H1 (cell line): ENCODE measurements at regions not wholly inside any gene's neighbourhood (a gene's known extent, or its start where the extent isn't known, plus 50 kb on each side); places are given as distances from the start of the nearest gene placed in this dataset.

ENCODE experiments used
- CTCF ChIA-PET: fragments of 300-600 bp; sonication (Branson Sonifier 250); formaldehyde crosslinking; loops from one replicate; lab custom pipeline; 2021; ENCODE audit not compliant: partially characterized antibody; lab: Charles Lee
- POLR2A ChIA-PET: fragments of 300-600 bp; sonication (Branson Sonifier 250); formaldehyde crosslinking; loops from one replicate; lab custom pipeline; 2021; ENCODE audit warnings: inconsistent platforms; ENCODE audit not compliant: partially characterized antibody; lab: Charles Lee
- DNase-seq, 2 experiments: peaks; one replicate each; pipeline versions ENCODE4 v3.0.0 to v3.0.0-alpha.2; 2010 to 2022; ENCODE audit warnings: low spot score in 2 of 2, low read depth in 1 of 2, mixed read lengths in 1 of 2
- FAIRE-seq: peaks from 2 replicates; lab custom pipeline; 2011; peaks lifted over from hg19 to GRCh38; lab: Jason Lieb, UNC
- H2AFZ ChIP-seq: 2 replicates; pipeline ENCODE4 v1.8.1; 2012; ENCODE audit warnings: low read length, inconsistent platforms
- H2AK5ac ChIP-seq: 2 replicates; pipeline ENCODE4 v1.6.1; 2013; ENCODE audit warnings: low read depth, low read length
- H2BK120ac ChIP-seq: replicated peaks from 2 replicates; pipeline ENCODE3; 2013; ENCODE audit warnings: low read depth, low read length, inconsistent platforms
- H2BK12ac ChIP-seq: 2 replicates; pipeline ENCODE4 v1.6.1; 2013; ENCODE audit warnings: low read depth, low read length
- H2BK15ac ChIP-seq: 2 replicates; pipeline ENCODE4 v1.6.1; 2013; ENCODE audit warnings: low read length
- H2BK20ac ChIP-seq: 2 replicates; pipeline ENCODE4 v1.6.1; 2013; ENCODE audit warnings: low read length
- H2BK5ac ChIP-seq: 2 replicates; pipeline ENCODE4 v1.6.1; 2013; ENCODE audit warnings: low read depth, low read length
- H3K14ac ChIP-seq: 2 replicates; pipeline ENCODE4 v1.6.1; 2013; ENCODE audit warnings: inconsistent platforms; ENCODE audit not compliant: insufficient read length
- H3K18ac ChIP-seq: 2 replicates; pipeline ENCODE4 v1.6.1; 2013; ENCODE audit warnings: low read length; ENCODE audit errors: extremely low read depth
- H3K23ac ChIP-seq: 2 replicates; pipeline ENCODE4 v1.6.1; 2013; ENCODE audit warnings: inconsistent platforms; ENCODE audit not compliant: insufficient read length
- H3K23me2 ChIP-seq: 2 replicates; pipeline ENCODE4 v1.6.1; 2013; ENCODE audit warnings: low read depth, low read length
- H3K27ac ChIP-seq: 2 replicates; pipeline ENCODE4 v1.6.1; 2011; ENCODE audit warnings: low read depth, low read length, inconsistent platforms
- H3K27me3 ChIP-seq, 4 experiments: replicated peaks in 1 of 4; 1 replicate in 1 of 4; 2 replicates in 3 of 4; pipeline versions ENCODE4 v1.6.1 to v1.8.1; 2011 to 2013; ENCODE audit warnings: low read length in 3 of 4, mild to moderate bottlenecking in 3 of 4, inconsistent platforms in 2 of 4, mixed read lengths in 2 of 4, moderate library complexity in 1 of 4; ENCODE audit not compliant: control insufficient read depth in 3 of 4, insufficient read depth in 3 of 4; ENCODE audit errors: extremely low read depth in 1 of 4
- H3K36me3 ChIP-seq, 4 experiments: 2 replicates each; pipeline versions ENCODE4 v1.6.1 to v1.8.1; 2011 to 2013; ENCODE audit warnings: mild to moderate bottlenecking in 4 of 4, low read length in 3 of 4, moderate library complexity in 2 of 4, control low read depth in 1 of 4, inconsistent platforms in 1 of 4; ENCODE audit not compliant: insufficient read depth in 4 of 4, control insufficient read depth in 2 of 4
- H3K4ac ChIP-seq: replicated peaks from 2 replicates; pipeline ENCODE3; 2013; ENCODE audit warnings: low read length, low read depth, mixed read lengths, inconsistent platforms; ENCODE audit not compliant: insufficient read length
- H3K4me1 ChIP-seq, 4 experiments: replicated peaks in 1 of 4; 1 replicate in 1 of 4; 2 replicates in 3 of 4; pipeline versions ENCODE4 v1.6.1 to v1.8.1; 2011 to 2013; ENCODE audit warnings: low read length in 3 of 4, inconsistent platforms in 2 of 4, mixed read lengths in 1 of 4; ENCODE audit not compliant: insufficient read depth in 4 of 4, control insufficient read depth in 3 of 4
- H3K4me2 ChIP-seq, 2 experiments: 2 replicates each; pipeline versions ENCODE4 v1.6.1 to v1.8.1; 2011 to 2013; ENCODE audit warnings: low read depth in 2 of 2, low read length in 2 of 2, control low read depth in 1 of 2, inconsistent platforms in 1 of 2, mild to moderate bottlenecking in 1 of 2; ENCODE audit not compliant: insufficient read depth in 1 of 2
- H3K4me3 ChIP-seq, 4 experiments: fragments of 200-600, 300-600 bp in 1 of 4; sonication (generic), shearing (Covaris generic), sonication (Bioruptor Twin) in 1 of 4; 2 replicates each; pipeline versions ENCODE4 v1.5.1 to v1.8.1; 2011 to 2016; ENCODE audit warnings: low read length in 4 of 4, low read depth in 3 of 4, control low read depth in 2 of 4, inconsistent platforms in 2 of 4, mild to moderate bottlenecking in 2 of 4, mixed read lengths in 1 of 4, moderate library complexity in 1 of 4; ENCODE audit not compliant: insufficient read depth in 2 of 4; ENCODE audit errors: extremely low read depth in 1 of 4
- H3K56ac ChIP-seq: replicated peaks from 2 replicates; pipeline ENCODE3; 2013; ENCODE audit warnings: low read depth, mild to moderate bottlenecking, mixed read lengths, low read length, inconsistent platforms; ENCODE audit not compliant: insufficient read length
- H3K79me1 ChIP-seq: 2 replicates; pipeline ENCODE4 v1.6.1; 2013; ENCODE audit warnings: low read depth, low read length, control low read depth
- H3K79me2 ChIP-seq, 2 experiments: 2 replicates each; pipeline versions ENCODE4 v1.6.1 to v1.8.1; 2012 to 2013; ENCODE audit warnings: low read length in 2 of 2, mild to moderate bottlenecking in 2 of 2, inconsistent platforms in 1 of 2; ENCODE audit not compliant: insufficient read depth in 2 of 2, control insufficient read depth in 1 of 2
- H3K9ac ChIP-seq, 4 experiments: replicated peaks in 1 of 4; 1 replicate in 1 of 4; 2 replicates in 3 of 4; pipeline versions ENCODE4 v1.6.1 to v1.8.1; 2011 to 2013; ENCODE audit warnings: low read depth in 3 of 4, low read length in 3 of 4, control low read depth in 2 of 4, mild to moderate bottlenecking in 2 of 4, moderate library complexity in 2 of 4, inconsistent platforms in 1 of 4; ENCODE audit errors: extremely low read depth in 1 of 4
- H3K9me3 ChIP-seq, 2 experiments: 2 replicates each; pipeline versions ENCODE4 v1.6.1 to v1.8.1; 2012 to 2013; ENCODE audit warnings: mild to moderate bottlenecking in 2 of 2, moderate library complexity in 2 of 2, control low read depth in 1 of 2, inconsistent platforms in 1 of 2, low read depth in 1 of 2, low read length in 1 of 2, mixed read lengths in 1 of 2; ENCODE audit not compliant: insufficient read depth in 2 of 2
- H4K20me1 ChIP-seq, 2 experiments: replicated peaks in 1 of 2; 2 replicates each; pipeline versions ENCODE3 to v1.8.1; 2011 to 2013; ENCODE audit warnings: inconsistent platforms in 2 of 2, low read length in 2 of 2, mild to moderate bottlenecking in 1 of 2; ENCODE audit not compliant: insufficient read depth in 2 of 2, control insufficient read depth in 1 of 2
- H4K5ac ChIP-seq: 2 replicates; pipeline ENCODE4 v1.6.1; 2013; ENCODE audit warnings: low read length, low read depth, mixed read lengths, inconsistent platforms; ENCODE audit not compliant: insufficient read length
- H4K8ac ChIP-seq: 2 replicates; pipeline ENCODE4 v1.8.0; 2013; ENCODE audit warnings: mild to moderate bottlenecking, moderate library complexity, low read length, inconsistent platforms; ENCODE audit not compliant: insufficient read depth; ENCODE audit errors: extremely low read depth
- H4K91ac ChIP-seq: replicated peaks from 2 replicates; pipeline ENCODE3; 2013; ENCODE audit warnings: low read length, mixed read lengths, inconsistent platforms; ENCODE audit not compliant: insufficient read length
- HDAC2 ChIP-seq, 2 experiments: fragments of 300-600 bp in 1 of 2; sonication (generic) in 1 of 2; IDR thresholded peaks; 2 replicates each; pipeline ENCODE4 v1.6.1; 2011 to 2012; ENCODE audit warnings: low read depth in 2 of 2, low read length in 2 of 2, mild to moderate bottlenecking in 2 of 2, moderate library complexity in 2 of 2, borderline replicate concordance in 1 of 2, inconsistent platforms in 1 of 2
- KDM1A ChIP-seq: fragments of 200-600, 300-600 bp; sonication (generic); IDR thresholded peaks from 2 replicates; pipeline ENCODE4 v1.7.1; 2016; ENCODE audit warnings: mild to moderate bottlenecking, low read length, borderline replicate concordance
- NANOG ChIP-seq: IDR thresholded peaks from 2 replicates; pipeline ENCODE4 v1.6.1; 2011; ENCODE audit warnings: low read length, low read depth, mild to moderate bottlenecking, inconsistent platforms; ENCODE audit not compliant: insufficient read depth, poor library complexity, severe bottlenecking
- POLR2AphosphoS5 ChIP-seq: IDR thresholded peaks from 2 replicates; pipeline ENCODE4 v1.6.1; 2011; ENCODE audit warnings: low read depth, low read length
- RXRA ChIP-seq: IDR thresholded peaks from 2 replicates; pipeline ENCODE4 v1.6.1; 2011; ENCODE audit warnings: low read depth, mild to moderate bottlenecking, low read length, moderate library complexity; ENCODE audit not compliant: insufficient read depth
- SIN3A ChIP-seq, 2 experiments: IDR thresholded peaks in 1 of 2; conservative IDR thresholded peaks in 1 of 2; 2 replicates each; pipeline ENCODE4 v1.6.1; 2011 to 2012; ENCODE audit warnings: low read length in 2 of 2, improper control_type of control experiment in 1 of 2, low read depth in 1 of 2, mild to moderate bottlenecking in 1 of 2
- SP1 ChIP-seq: IDR thresholded peaks from 2 replicates; pipeline ENCODE4 v1.6.1; 2011; ENCODE audit warnings: low read depth, low read length
- SP2 ChIP-seq: IDR thresholded peaks from 2 replicates; pipeline ENCODE4 v1.6.1; 2012; ENCODE audit warnings: mild to moderate bottlenecking, low read length, inconsistent platforms
- SP4 ChIP-seq: IDR thresholded peaks from 2 replicates; pipeline ENCODE4 v1.6.1; 2012; ENCODE audit warnings: low read length, inconsistent platforms
- TBP ChIP-seq: IDR thresholded peaks from 2 replicates; pipeline ENCODE4 v1.6.1; 2011; ENCODE audit warnings: low read depth, low read length, improper control_type of control experiment
- TCF12 ChIP-seq: IDR thresholded peaks from 2 replicates; pipeline ENCODE4 v1.6.1; 2011; ENCODE audit warnings: low read depth, mild to moderate bottlenecking, low read length
- WGBS, 2 experiments: shearing (Covaris generic) in 1 of 2; methylation state at CpG; one replicate each; pipeline versions ENCODE4 v1.1.6 to v1.1.7; 2013 to 2015; ENCODE audit warnings: low lambda C conversion rate in 2 of 2, mixed read lengths in 2 of 2, inconsistent platforms in 1 of 2, low coverage in 1 of 2, missing lambda C conversion rate in 1 of 2; ENCODE audit not compliant: insufficient replicate concordance in 2 of 2, insufficient coverage in 1 of 2, insufficient read length in 1 of 2; ENCODE audit errors: extremely low coverage in 1 of 2, missing lambda C conversion rate in 1 of 2; 5-methylcytosine and 5-hydroxymethylcytosine counted together
- TF ChIP-seq, protein P1 (sequence below): IDR thresholded peaks from 2 replicates; pipeline ENCODE4 v1.6.1; 2012; ENCODE audit warnings: inconsistent platforms
- TF ChIP-seq, protein P2 (sequence below): IDR thresholded peaks from 2 replicates; pipeline ENCODE4 v1.6.1; 2012; ENCODE audit warnings: inconsistent platforms

DNA sequence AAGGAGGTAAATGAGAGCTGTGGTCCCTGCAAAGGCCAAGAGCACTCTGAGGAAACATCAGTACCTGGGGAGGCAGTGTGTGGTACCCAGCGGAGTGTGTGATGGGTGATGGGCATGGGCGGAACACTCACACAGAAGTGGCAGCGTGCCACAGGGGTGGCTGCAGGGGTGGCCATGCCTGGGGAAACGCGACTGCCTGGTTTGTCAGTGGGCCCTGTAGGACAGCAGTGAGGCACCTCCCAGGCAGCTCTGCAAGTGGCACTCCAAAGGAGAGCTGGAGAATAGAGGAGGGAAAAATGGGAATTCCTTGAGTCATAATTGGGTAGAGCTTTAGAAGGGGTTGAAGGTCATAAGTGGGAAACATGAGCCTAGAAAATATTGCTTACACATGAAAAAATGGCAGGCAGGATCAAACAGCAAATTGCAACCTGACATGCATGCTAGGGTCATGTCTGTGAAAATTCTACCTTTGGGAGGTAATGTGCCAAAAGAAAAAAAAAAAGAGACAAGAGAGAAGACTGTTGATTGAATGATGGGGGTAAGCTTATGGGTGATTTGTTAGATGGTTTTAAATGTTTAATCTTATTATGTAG is 138.4 kb downstream of the RPLP1 start:
- Histone ChIP-seq H3K79me2 (no peaks in the 10 kb centered on the region), H3K23ac (no peak overlapping the region), H2BK120ac (no peak overlapping the region), H2BK15ac (no peak overlapping the region), H3K9ac (no peak overlapping the region), H3K4ac (no peak overlapping the region), H3K79me1 (no peaks in the 10 kb centered on the region), H2AK5ac (no peak overlapping the region), H3K14ac (no peak overlapping the region), H2AFZ (no peak overlapping the region), H3K4me3 (no peak overlapping the region), H3K36me3 (no peaks in the 10 kb centered on the region), H4K8ac (no peak overlapping the region), H3K4me1 (no peaks in the 10 kb centered on the region), H2BK5ac (no peak overlapping the region), H2BK12ac (no peak overlapping the region), H3K27me3 (no peaks in the 10 kb centered on the region), H3K27ac (no peak overlapping the region), H3K23me2 (peaks cover 2% of the 10 kb centered on the region; the same call in 1 of the 2 replicates), H3K18ac (no peak overlapping the region), H3K56ac (no peak overlapping the region), H4K91ac (no peak overlapping the region), H3K4me2 (no peak overlapping the region), H4K20me1 (no peaks in the 10 kb centered on the region), H4K5ac (no peak overlapping the region), H3K9me3 (no peaks in the 10 kb centered on the region), H2BK20ac (no peak overlapping the region; the same call in 1 of the 2 replicates)
- WGBS, 2 experiments = 89% methylated on average over 5 of the region's 5 CpGs; no CpG with 5 or more reads in 1 of the 2 experiments
- DNase-seq (no peak), FAIRE-seq (no peak)
- CTCF ChIA-PET = interaction anchor here (0.6 to 1.8 kb wide), 9 partner anchors 20 to 463 kb away, joined by 3 to 5 read pairs (median 3); no protein-coding TSS in a partner anchor
- POLR2A ChIA-PET = no interaction called here
- TF ChIP-seq HDAC2 (IDR thresholded peaks at IDR 0.05; ENCODE audit: borderline replicate concordance in 1 of 2, low read depth in 2 of 2, low read length in 2 of 2) (no peak), SP2 (no peak), NANOG (no peak), SIN3A (conservative IDR thresholded peaks at IDR 0.05 in 1 of 2, IDR thresholded peaks at IDR 0.05 in 1 of 2; ENCODE audit: low read depth in 1 of 2, low read length in 2 of 2) (no peak), KDM1A (no peak), TBP (no peak), TCF12 (no peak), POLR2AphosphoS5 (no peak), RXRA (no peak), SP1 (no peak), SP4 (no peak)
- TF ChIP-seq, protein P1, sequence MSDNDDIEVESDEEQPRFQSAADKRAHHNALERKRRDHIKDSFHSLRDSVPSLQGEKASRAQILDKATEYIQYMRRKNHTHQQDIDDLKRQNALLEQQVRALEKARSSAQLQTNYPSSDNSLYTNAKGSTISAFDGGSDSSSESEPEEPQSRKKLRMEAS = no peak
- TF ChIP-seq, protein P2, sequence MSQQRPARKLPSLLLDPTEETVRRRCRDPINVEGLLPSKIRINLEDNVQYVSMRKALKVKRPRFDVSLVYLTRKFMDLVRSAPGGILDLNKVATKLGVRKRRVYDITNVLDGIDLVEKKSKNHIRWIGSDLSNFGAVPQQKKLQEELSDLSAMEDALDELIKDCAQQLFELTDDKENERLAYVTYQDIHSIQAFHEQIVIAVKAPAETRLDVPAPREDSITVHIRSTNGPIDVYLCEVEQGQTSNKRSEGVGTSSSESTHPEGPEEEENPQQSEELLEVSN = no peak
